KBM-7 (cell line): ENCODE measurements at regions not wholly inside any gene's neighbourhood (a gene's known extent, or its start where the extent isn't known, plus 50 kb on each side); places are given as distances from the start of the nearest gene placed in this dataset.
"Not testable (repeated sequence)": the region's sequence is repeated elsewhere in the genome, so short reads cannot be mapped to it uniquely, and the experiment has no call there.

Experiments used
- DNase-seq: peaks from one replicate; pipeline ENCODE4 v3.0.0-alpha.2; 2015
- in situ Hi-C: fragments of 300-500 bp; cut with MboI; formaldehyde crosslinking; loops from 2 replicates; pipeline ENCODE4 v1.14.3; 2020; ENCODE audit warnings: low sequenced_read_pairs, low pct_unique_long_range_greater_than_20kb, mixed read lengths

DNA sequence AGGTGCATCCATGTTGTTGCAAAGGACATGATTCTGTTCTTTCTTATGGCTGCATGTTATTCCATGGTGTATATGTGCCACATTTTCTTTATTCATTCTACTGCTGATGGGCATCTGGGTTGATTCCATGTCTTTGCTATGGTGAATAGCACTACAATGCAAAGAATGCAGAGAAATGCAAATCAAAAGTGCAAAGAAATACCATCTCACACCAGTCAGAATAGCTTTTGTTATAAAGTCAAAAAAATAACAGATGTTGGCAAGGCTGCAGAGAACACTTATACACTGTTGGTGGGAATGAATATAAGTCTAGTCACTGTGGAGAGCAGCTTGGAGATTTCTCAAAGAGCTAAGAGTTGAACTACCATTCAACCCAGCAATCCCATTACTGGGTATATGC is 99.2 kb downstream of the DHRS2 start:
- in situ Hi-C loops = no loop called here
- no peak for DNase-seq

DNA sequence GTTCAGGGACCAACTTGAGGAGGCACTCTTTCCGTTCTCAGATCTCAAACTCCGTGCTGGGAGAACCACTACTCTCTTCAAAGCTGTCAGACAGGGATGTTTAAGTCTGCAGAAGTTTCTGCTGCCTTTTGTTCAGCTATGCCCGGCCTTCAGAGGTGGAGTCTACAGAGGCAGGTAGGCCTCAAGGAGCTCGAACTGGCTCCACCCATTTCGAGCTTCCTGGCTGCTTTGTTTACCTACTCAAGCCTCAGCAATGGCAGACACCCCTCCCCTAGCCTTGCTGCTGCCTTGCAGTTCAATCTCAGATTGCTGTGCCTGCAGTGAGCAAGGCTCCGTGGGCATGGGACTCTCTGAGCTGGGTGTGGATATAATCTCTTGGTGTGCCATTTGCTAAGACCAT is 108.2 kb downstream of the DHRS2 start:
- DNase-seq, in situ Hi-C loops: not testable (repeated sequence)

DNA sequence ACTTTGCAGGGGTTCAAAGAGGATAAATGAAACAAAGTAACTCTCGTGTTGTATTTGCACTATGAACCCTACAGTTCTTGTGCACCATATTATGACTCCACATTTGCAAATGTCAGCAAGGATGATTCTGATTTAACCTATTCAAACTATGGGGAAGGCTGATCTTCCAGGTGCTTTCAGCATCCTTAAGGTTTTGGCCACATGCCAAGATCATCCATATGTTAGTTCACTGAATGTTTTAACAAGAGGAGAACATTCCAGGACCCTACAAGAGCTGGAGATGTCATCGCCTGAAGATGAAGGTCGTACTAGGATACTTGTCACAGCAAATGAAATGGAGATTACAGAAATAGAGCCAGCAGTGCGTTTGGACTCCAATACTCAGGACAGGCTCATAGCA is 114.2 kb downstream of the DHRS2 start:
- in situ Hi-C loops = no loop called here
- DNase-seq = no peak

DNA sequence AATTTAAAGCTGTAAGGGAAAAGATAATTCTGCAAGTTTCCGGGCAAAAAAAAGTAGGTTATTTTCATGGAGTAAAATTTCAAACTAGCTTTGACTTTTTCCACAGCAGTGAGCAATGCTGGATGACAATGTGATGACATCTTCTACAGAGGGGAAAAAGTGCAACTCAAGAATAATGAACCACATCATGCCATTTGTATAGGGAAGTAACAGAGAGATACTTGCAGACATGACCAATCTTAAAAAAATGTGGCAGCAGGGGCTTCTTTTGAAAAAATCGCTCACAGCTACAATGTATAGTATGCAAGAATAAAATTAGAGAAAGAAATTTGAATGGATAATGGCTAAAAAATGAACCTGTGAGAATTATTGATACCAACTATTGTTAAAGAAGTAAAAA is 115.5 kb downstream of the DHRS2 start:
- no peak for DNase-seq
- in situ Hi-C loops = no loop called here

DNA sequence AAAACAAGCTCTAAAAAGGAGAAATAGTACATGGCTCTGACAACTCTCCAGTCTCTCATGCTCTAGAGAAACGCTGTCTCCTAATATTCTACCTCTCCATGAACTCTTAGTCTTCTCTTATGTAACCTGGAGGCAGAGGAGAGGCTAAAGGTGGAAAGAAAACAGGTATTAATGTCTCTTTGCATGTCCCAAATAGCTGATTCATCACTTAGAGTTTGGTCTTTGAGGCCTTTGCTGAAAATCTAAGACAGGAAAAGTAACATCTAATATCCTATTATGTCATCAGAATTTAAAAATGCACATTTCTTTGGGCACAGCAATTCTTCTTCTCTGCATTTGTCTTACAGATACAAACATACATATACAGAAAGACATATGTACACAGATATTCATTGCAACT is 127.2 kb downstream of the DHRS2 start:
- no peak for DNase-seq
- in situ Hi-C loops = no loop called here

DNA sequence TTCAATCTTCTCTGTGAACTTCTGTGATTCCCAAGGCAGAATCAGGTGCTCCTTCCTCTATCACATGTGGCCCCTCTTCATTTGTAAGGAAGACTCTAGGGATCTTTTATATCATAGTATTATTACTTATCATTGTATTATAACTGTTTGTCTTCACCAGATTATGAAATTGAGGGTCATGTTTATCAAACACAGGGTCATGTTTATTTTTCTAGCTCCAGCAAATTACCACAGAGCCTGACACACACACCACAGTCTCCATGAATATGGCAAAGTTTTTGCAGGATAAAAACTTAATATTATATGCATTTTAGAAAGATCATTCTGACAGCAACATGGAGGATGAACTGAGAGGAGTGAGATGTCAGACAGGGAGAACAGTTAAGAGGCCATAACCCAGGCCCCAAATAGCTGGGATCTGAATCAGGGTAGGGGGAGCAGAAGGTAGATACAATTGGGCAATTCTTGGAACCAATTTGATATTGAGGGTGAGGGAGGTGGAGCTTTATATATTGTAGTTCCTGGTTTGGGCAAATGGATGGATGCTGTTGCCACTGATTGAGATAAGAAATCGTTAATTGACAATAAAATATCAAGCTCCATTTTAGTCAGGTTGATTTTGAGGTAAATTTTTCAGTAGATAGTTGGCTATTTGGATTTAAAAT is 130.7 kb downstream of the DHRS2 start:
- no peak for DNase-seq
- in situ Hi-C loops = no loop called here

DNA sequence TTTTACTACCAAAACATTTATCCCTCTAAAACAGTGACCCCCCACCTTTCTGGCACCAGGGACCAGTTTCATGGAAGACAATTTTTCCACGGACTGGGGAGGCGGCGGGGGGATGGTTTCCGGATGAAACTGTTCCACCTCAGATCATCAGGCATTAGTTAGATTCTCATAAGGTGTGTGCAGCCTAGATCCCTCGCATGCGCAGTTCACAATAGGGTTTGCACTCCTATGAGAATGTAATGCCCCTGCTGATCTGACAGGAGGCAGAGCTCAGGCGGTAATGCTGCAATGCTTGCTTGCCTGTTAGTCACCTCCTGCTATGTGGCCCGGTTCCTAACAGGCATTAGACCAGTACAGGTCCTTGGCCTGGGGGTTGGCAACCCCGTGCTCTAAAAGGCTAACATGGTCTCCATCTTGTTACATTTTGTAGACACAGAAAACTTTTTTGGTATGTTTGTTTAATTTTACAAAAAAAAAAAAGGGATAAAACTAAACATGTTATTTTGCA is 133.1 kb downstream of the DHRS2 start:
- in situ Hi-C loops, DNase-seq: not testable (repeated sequence)

DNA sequence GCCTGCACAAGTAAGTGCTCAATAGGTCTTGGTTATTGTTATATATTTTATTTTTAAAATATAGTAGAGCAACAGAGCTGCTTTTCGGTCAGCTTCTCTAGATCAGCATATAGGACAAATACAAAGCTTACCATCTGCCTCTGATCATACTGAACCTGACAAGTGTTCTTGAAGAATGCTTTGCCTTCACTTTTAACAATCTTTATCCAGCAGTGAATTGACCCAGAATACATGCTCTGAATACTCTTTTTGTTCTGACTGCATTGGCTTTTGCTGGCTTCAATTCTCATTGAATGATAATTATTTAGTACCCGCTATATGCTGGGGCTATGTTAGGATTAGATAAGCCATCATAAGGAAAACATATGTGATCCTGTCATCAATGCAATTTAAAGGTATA is 137.8 kb downstream of the DHRS2 start:
- no peak for DNase-seq
- in situ Hi-C loops = no loop called here

DNA sequence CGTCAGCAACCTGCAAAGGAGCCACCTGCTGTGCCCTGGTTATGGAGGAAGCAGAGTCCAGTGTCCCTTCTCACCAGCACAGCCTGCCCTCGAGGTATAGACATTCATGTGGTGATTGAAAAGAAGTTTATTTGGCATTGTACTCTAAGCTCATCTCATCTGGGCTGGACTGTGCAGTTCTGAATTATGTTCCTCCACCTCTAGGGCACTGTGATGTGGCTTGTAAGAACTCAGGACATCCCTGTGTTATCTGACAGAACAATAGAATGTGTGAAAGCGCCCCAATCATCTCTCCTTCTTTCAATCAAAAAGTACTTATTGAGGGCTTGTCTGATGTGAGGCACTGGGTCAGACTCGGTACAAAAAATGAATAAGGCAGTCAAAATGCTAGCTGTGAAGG is 140.1 kb downstream of the DHRS2 start:
- in situ Hi-C loops = no loop called here
- DNase-seq = no peak

DNA sequence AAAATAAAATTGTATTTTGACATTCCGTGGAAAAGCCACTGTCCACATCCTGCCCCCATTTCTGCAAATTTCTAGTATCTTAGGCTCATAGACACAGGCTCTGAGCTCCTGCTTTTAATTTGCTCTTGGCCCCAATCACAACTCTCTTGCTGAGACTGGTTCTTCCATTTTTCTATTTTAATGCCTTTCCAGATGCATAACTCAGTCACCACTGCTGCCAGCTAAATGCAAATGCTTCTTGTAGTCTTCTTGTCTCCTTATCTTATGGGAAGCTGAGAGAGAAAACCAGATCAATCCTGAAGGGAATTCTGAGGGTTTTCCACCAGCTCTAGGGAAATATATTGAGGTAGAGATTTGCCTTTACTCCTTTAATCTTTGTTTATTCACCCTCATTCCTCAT is 149.0 kb downstream of the DHRS2 start:
- in situ Hi-C loops = no loop called here
- no peak for DNase-seq

DNA sequence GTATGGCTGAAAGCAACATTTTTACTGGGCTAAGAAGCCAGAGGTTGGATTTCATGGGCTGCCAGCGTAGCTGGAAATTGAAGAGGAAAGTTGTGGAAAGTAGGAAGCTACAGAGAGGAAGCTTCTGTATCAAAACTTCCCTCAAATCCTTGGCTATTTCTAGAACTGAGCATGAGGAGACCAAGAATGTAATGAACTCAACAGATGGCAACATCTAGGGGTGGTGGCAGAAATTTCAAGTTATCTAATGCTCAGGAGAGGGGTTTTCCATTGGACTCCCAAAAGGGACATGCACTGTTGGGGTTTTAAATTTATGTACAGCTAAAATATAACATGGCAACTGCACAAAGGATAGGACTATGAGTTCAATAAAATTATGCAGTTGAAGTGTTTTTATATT is 151.3 kb downstream of the DHRS2 start:
- DNase-seq = no peak
- in situ Hi-C loops = no loop called here

DNA sequence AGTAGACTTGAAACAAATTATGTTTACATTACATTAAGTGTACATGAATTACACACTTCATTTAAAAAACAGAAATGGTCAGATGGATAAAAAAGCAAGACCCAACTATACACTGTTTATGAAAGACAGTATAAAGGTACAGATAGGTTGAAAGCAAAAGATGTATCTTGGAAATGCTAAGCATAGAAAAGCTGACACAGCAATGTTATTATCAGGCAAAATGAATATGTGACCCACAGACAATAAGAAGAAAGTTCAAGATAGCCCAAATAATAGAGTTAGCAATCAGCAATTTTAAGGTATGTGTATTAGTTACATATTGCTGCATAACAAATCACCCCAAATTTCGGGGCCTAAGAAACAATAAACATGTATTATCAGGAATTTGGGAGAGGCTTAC is 153.5 kb downstream of the DHRS2 start:
- in situ Hi-C loops = no loop called here
- no peak for DNase-seq

DNA sequence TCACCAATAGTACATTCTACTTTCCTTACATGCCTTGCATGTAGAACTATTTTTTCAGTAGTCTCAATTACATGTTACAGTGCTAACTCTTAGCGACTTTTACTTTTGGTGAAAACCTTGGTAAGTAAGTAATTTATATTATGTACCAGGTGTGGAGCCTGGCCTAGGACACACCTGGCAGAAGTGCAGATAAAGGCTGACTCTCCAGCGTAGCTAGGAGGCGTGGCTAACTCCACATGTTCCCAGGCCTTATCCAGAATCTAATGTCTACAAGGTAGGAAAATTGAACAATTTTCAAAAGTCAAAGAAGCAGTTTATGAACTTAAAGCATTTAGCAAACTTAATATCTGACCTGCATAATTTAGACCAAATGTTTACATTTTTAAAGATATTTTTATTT is 157.4 kb downstream of the DHRS2 start:
- in situ Hi-C loops = no loop called here
- no peak for DNase-seq

DNA sequence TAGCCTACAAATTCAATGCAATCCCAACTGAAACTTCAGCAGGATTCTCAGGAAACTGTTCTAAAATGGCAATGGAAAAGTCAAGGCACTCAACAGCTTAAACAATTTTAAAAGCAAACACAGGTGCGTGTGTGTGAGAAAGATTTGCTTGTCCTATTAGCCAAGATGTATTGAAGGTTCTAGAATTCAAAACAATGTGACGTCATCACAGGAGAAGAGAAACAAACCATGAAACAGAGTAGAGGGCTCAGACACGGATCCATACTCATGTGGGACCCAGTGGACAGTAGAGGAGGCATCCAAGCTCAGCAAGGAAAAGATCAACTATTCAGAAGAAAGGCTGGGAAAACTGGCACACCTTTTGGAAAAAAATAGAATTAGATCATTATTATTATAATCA is 152.8 kb upstream of the DHRS4 start:
- in situ Hi-C loops = no loop called here
- no peak for DNase-seq

DNA sequence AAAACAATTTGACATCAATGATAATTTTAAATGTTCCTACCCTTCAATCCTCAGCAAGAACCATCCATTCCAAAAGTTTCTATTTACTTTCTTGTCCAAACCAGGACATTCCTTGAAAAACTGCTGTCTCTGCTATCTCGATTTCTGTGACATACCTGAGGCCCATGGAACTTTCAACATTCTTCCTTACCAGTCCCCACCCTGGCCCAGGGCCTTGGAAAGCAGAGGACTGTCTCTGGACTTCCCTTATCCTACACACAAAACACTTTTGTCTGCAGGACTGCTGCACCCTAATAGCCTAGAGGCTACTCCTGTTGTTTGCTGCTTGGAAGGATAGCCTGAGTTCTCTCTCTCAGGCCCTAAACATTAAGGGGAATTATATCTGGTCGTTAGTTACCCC is 151.8 kb upstream of the DHRS4 start:
- in situ Hi-C loops = no loop called here
- DNase-seq = no peak

DNA sequence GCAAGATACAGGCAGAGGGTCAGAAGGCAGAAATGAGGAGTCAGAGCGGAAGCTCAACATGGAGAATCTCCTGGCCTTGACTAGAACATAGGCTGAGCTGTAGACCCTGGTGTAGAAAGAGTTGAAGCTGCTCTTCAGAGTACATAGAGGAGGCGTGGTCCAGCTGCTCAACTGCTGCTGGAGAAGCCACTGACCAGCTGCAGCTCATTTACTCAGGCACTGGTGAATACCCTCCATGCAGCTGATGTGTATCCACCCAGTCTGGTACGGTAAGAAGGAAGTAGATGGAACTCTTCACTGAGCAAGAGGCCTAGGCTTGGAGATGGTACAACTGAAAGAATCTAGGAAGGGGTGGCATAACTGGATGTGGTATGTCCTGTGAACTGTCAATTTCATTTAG is 148.8 kb upstream of the DHRS4 start:
- in situ Hi-C loops = no loop called here
- no peak for DNase-seq

DNA sequence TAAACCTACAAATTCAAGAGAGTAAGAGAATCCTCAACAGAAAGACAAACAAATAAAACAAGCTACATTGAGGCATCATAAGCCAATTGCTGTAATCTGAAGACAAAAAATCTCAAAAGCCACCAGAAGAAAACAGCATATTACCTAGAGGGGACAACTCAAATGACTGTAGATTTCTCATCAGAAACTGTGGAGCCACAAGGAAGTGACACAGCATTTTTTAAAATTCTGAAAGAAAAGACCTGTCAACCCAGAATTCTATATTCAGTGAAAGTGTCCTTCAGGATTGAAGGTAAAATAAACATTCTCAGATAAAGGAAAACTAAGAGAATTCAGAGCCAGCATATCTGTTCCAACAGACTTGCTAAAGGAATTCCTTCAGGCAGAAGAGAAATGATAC is 147.8 kb upstream of the DHRS4 start:
- no peak for DNase-seq

DNA sequence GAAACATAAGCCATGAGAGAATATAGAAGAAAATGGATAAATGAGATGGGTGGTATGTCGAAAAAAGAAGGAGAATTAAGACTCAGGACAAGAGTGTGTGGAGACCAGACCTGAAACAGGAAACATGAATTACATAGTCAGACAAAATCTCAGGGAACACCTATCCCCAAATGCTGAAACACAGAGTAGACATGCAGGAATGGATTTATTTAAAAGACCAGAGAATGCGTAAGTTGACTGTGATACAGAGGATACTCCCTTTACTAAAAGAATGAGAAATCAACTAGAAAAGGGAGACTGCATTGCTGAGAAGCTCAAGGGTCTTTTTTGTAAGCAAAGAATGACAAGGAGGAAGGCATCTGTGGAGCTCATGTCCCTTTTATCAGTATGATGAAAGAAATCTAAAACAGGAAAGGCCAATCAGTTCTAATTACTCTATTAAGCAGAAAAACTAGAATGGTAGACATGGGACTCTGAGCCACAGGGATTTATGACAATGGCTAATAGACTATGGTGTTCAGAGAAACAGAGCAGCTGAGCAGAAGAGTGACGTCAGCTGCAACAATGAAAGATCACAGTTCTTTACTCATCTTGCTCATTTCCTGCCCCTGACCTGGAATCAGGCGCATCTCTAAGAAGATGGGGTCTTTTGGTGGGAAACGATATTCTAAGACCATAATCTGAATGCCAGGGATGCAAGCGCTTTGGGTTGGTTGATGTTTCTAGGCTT is 138.9 kb upstream of the DHRS4 start:
- no peak for DNase-seq
- in situ Hi-C loops = no loop called here

More for the DNA sequence above, 147.8 kb upstream of the DHRS4 start:
- in situ Hi-C loops = no loop called here

DNA sequence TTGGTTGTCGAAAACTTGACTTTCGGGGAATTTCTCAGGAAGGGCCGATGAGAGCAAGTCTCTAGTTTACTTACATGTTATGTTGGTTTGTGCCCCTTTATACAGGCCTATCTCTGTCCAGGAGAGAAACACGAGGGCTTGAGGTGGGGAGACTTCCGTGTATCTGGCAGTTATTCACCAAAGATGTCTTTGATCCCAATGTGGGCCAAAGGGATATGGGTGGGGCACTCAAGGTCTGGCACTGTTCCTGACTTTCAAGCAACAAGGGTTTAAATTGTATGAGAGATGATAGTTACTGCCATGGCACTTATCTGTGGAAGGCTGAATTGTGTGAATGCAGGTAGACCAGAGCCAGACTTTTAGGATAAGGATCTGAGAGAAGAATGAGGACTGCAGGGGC is 137.2 kb upstream of the DHRS4 start:
- in situ Hi-C loops = no loop called here

DNA sequence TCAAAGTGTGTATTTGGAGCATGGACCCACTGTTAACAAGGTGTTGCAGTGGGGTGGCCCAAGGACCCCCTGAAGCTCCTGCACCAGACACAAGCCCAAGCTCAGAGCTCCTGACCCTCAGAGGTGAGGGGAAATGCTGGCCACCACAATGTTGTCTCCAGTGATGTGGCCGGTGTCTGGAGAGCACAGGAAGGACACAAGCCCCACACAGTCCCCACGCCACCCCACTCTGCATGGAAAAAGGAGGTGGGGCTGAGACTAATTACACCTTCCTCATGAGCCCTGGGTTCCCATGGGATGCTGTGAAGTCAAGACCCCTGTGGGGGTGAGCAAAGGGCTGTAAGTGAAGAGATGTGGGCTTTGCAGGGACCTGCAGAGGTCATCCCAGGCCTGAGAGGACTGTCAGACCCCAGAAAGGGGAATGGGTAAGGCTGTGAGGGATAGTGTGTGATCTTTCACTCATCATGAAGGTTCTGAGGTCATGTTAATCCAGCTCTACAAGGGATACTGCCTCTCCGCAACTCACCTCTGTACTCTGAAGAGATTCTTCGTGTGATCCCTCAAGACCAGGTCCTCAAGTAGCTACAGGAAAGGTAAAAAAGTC is 136.3 kb upstream of the DHRS4 start:
- no peak for DNase-seq
- in situ Hi-C loops = no loop called here

More for the DNA sequence above, 137.2 kb upstream of the DHRS4 start:
- DNase-seq = no peak
